CD4-positive, alpha-beta memory T cell (primary cell): ENCODE measurements at regions not wholly inside any gene's neighbourhood (a gene's known extent, or its start where the extent isn't known, plus 50 kb on each side); places are given as distances from the start of the nearest gene placed in this dataset.

Experiments used
- CTCF ChIA-PET: fragments of 350-600 bp; sonication (Branson Sonifier 250); formaldehyde crosslinking; loops from one replicate; lab custom pipeline; 2021; ENCODE audit warnings: inconsistent platforms; ENCODE audit not compliant: partially characterized antibody; lab: Charles Lee
- POLR2A ChIA-PET: fragments of 350-600 bp; sonication (Branson Sonifier 250); formaldehyde crosslinking; loops from one replicate; lab custom pipeline; 2021; ENCODE audit not compliant: partially characterized antibody; lab: Charles Lee
- DNase-seq, 5 donors: peaks; one replicate each; pipeline versions ENCODE4 v3.0.0 to v3.0.0-alpha.2; 2020 to 2022; ENCODE audit warnings: mixed read lengths in 1 of 5
- H3K27ac ChIP-seq: one replicate; pipeline ENCODE4 v1.7.0; 2013; ENCODE audit warnings: low read depth, low read length
- H3K27me3 ChIP-seq: 2 replicates; pipeline ENCODE4 v1.7.0; 2013; ENCODE audit warnings: mild to moderate bottlenecking, low read length, moderate library complexity; ENCODE audit not compliant: insufficient read depth
- H3K36me3 ChIP-seq: 2 replicates; pipeline ENCODE4 v1.7.0; 2013; ENCODE audit warnings: mild to moderate bottlenecking, low read length, moderate library complexity; ENCODE audit not compliant: insufficient read depth
- H3K4me1 ChIP-seq: 2 replicates; pipeline ENCODE4 v1.7.0; 2013; ENCODE audit warnings: mild to moderate bottlenecking, low read length, moderate library complexity; ENCODE audit not compliant: insufficient read depth
- H3K4me3 ChIP-seq, 2 donors: one replicate each; pipeline ENCODE4 v1.7.0; 2013; ENCODE audit warnings: low read length in 2 of 2, mild to moderate bottlenecking in 1 of 2
- H3K9me3 ChIP-seq, 2 donors: one replicate each; pipeline ENCODE4 v1.7.0; 2013; ENCODE audit warnings: low read length in 2 of 2, control low read depth in 1 of 2; ENCODE audit not compliant: control insufficient read depth in 1 of 2
- H3K27ac Mint-ChIP-seq, 7 donors: one replicate each; pipeline ENCODE4 v1.8.0; 2020 to 2021; ENCODE audit warnings: mixed read lengths in 7 of 7, mild to moderate bottlenecking in 6 of 7, inconsistent platforms in 3 of 7, moderate library complexity in 3 of 7
- H3K27me3 Mint-ChIP-seq, 2 donors: one replicate each; pipeline ENCODE4 v1.8.0; 2020 to 2021; ENCODE audit warnings: mixed read lengths in 2 of 2
- H3K36me3 Mint-ChIP-seq, 2 donors: one replicate each; pipeline ENCODE4 v1.8.0; 2020 to 2021; ENCODE audit warnings: mixed read lengths in 2 of 2, inconsistent platforms in 1 of 2, mild to moderate bottlenecking in 1 of 2
- H3K4me1 Mint-ChIP-seq, 4 donors: one replicate each; pipeline ENCODE4 v1.8.0; 2020 to 2021; ENCODE audit warnings: mixed read lengths in 4 of 4, mild to moderate bottlenecking in 1 of 4
- H3K4me3 Mint-ChIP-seq, 8 donors: one replicate each; pipeline ENCODE4 v1.8.0; 2020 to 2021; ENCODE audit warnings: mixed read lengths in 8 of 8, mild to moderate bottlenecking in 7 of 8, moderate library complexity in 6 of 8, inconsistent platforms in 3 of 8
- H3K9me3 Mint-ChIP-seq, 8 donors: one replicate each; pipeline ENCODE4 v1.8.0; 2020 to 2021; ENCODE audit warnings: mixed read lengths in 8 of 8, mild to moderate bottlenecking in 5 of 8, inconsistent platforms in 3 of 8, moderate library complexity in 1 of 8
- intact Hi-C: fragments of 100-400 bp; cut with micrococcal nuclease; formaldehyde crosslinking; loops from one replicate; pipeline ENCODE4 v1.15.1; 2023

GRCh38 chr21:20511216-20511880 is 486.9 kb upstream of the NCAM2 start:
- Mint-ChIP-seq H3K4me1 (peaks cover 0 to 7% (median 0%) of the 10 kb centered on the region in 4 donors), H3K9me3 (peaks cover 0 to 24% (median 8%) of the 10 kb centered on the region in 8 donors), H3K4me3 (no peak overlapping the region), H3K27ac (no peak overlapping the region), H3K36me3 (no peaks in the 10 kb centered on the region), H3K27me3 (no peaks in the 10 kb centered on the region)
- intact Hi-C loops: no loop called here
- no peaks in the 10 kb centered on the region for H3K36me3 ChIP-seq
- ChIA-PET CTCF (no interaction called here), POLR2A (no interaction called here)
- peaks cover 0 to 2% of the 10 kb centered on the region in 2 donors for H3K9me3 ChIP-seq
- no peaks in the 10 kb centered on the region for H3K4me1 ChIP-seq
- H3K4me3 ChIP-seq: no peak overlapping the region
- no peaks in the 10 kb centered on the region for H3K27me3 ChIP-seq
- no peak for DNase-seq
- H3K27ac ChIP-seq: no peak overlapping the region

- Mint-ChIP-seq H3K9me3 (peaks cover 0 to 12% (median 3%) of the 10 kb centered on the region in 8 donors), H3K36me3 (no peaks in the 10 kb centered on the region), H3K27ac (no peak overlapping the region), H3K27me3 (no peaks in the 10 kb centered on the region), H3K4me1 (no peaks in the 10 kb centered on the region), H3K4me3 (no peak overlapping the region)
- Histone ChIP-seq H3K36me3 (no peaks in the 10 kb centered on the region), H3K4me1 (no peaks in the 10 kb centered on the region), H3K4me3 (no peak overlapping the region), H3K27ac (no peak overlapping the region), H3K9me3 (no peaks in the 10 kb centered on the region), H3K27me3 (no peaks in the 10 kb centered on the region)
- no peak for DNase-seq
- POLR2A ChIA-PET: no interaction called here
- intact Hi-C loops: no loop called here
- CTCF ChIA-PET: no interaction called here
Observed at GRCh38 chr21:20515446-20515845, 482.8 kb upstream of the NCAM2 start.

- no peaks in the 10 kb centered on the region for H3K36me3 ChIP-seq
- no peaks in the 10 kb centered on the region for H3K4me1 ChIP-seq
- Mint-ChIP-seq H3K27me3 (no peaks in the 10 kb centered on the region), H3K4me1 (no peaks in the 10 kb centered on the region), H3K4me3 (no peak overlapping the region), H3K27ac (no peak overlapping the region), H3K36me3 (no peaks in the 10 kb centered on the region), H3K9me3 (peaks cover 0 to 10% (median 3%) of the 10 kb centered on the region in 8 donors)
- H3K9me3 ChIP-seq: no peaks in the 10 kb centered on the region
- no peak overlapping the region for H3K27ac ChIP-seq
- H3K27me3 ChIP-seq: no peaks in the 10 kb centered on the region
- CTCF ChIA-PET: no interaction called here
- POLR2A ChIA-PET: no interaction called here
- intact Hi-C loops: no loop called here
- no peak for DNase-seq
- H3K4me3 ChIP-seq: no peak overlapping the region
Observed at GRCh38 chr21:20519076-20519475, 479.1 kb upstream of the NCAM2 start.

GRCh38 chr21:20522611-20523010 is 475.6 kb upstream of the NCAM2 start:
- Mint-ChIP-seq H3K4me1 (no peaks in the 10 kb centered on the region), H3K4me3 (no peak overlapping the region), H3K27me3 (no peaks in the 10 kb centered on the region), H3K9me3 (peaks cover 0 to 11% (median 3%) of the 10 kb centered on the region in 8 donors), H3K27ac (no peak overlapping the region), H3K36me3 (no peaks in the 10 kb centered on the region)
- Histone ChIP-seq H3K4me3 (no peak overlapping the region), H3K9me3 (no peaks in the 10 kb centered on the region), H3K36me3 (no peaks in the 10 kb centered on the region), H3K27ac (no peak overlapping the region), H3K27me3 (no peaks in the 10 kb centered on the region), H3K4me1 (no peaks in the 10 kb centered on the region)
- intact Hi-C loops: no loop called here
- ChIA-PET POLR2A (no interaction called here), CTCF (no interaction called here)
- DNase-seq: no peak

GRCh38 chr21:20523191-20523590 is 475.0 kb upstream of the NCAM2 start:
- no peak for DNase-seq
- no peaks in the 10 kb centered on the region for H3K36me3 ChIP-seq
- ChIA-PET POLR2A (no interaction called here), CTCF (no interaction called here)
- H3K9me3 Mint-ChIP-seq: peaks cover 0 to 11% (median 3%) of the 10 kb centered on the region in 8 donors
- H3K36me3 Mint-ChIP-seq: no peaks in the 10 kb centered on the region
- no peaks in the 10 kb centered on the region for H3K27me3 ChIP-seq
- intact Hi-C loops: no loop called here
- H3K4me1 Mint-ChIP-seq: no peaks in the 10 kb centered on the region
- H3K27ac ChIP-seq: no peak overlapping the region
- no peak overlapping the region for H3K27ac Mint-ChIP-seq
- H3K4me3 ChIP-seq: no peak overlapping the region
- no peaks in the 10 kb centered on the region for H3K9me3 ChIP-seq
- no peaks in the 10 kb centered on the region for H3K27me3 Mint-ChIP-seq
- no peaks in the 10 kb centered on the region for H3K4me1 ChIP-seq
- H3K4me3 Mint-ChIP-seq: no peak overlapping the region

- Mint-ChIP-seq H3K27ac (no peak overlapping the region), H3K4me3 (no peak overlapping the region), H3K4me1 (no peaks in the 10 kb centered on the region), H3K36me3 (no peaks in the 10 kb centered on the region), H3K9me3 (peaks cover 0 to 16% (median 5%) of the 10 kb centered on the region in 8 donors), H3K27me3 (no peaks in the 10 kb centered on the region)
- no peak overlapping the region for H3K27ac ChIP-seq
- CTCF ChIA-PET: no interaction called here
- POLR2A ChIA-PET: no interaction called here
- no peaks in the 10 kb centered on the region for H3K9me3 ChIP-seq
- intact Hi-C loops: no loop called here
- H3K4me1 ChIP-seq: no peaks in the 10 kb centered on the region
- DNase-seq: no peak
- H3K27me3 ChIP-seq: no peaks in the 10 kb centered on the region
- H3K36me3 ChIP-seq: no peaks in the 10 kb centered on the region
- H3K4me3 ChIP-seq: no peak overlapping the region
Observed at GRCh38 chr21:20527731-20528460, 470.3 kb upstream of the NCAM2 start.

GRCh38 chr21:20537130-20537529 is 461.1 kb upstream of the NCAM2 start:
- Histone ChIP-seq H3K9me3 (no peaks in the 10 kb centered on the region), H3K27ac (no peak overlapping the region), H3K27me3 (no peaks in the 10 kb centered on the region), H3K4me1 (no peaks in the 10 kb centered on the region), H3K4me3 (no peak overlapping the region), H3K36me3 (no peaks in the 10 kb centered on the region)
- ChIA-PET POLR2A (no interaction called here), CTCF (no interaction called here)
- intact Hi-C loops: no loop called here
- H3K27me3 Mint-ChIP-seq: no peaks in the 10 kb centered on the region
- no peak for DNase-seq
- no peaks in the 10 kb centered on the region for H3K4me1 Mint-ChIP-seq
- no peaks in the 10 kb centered on the region for H3K36me3 Mint-ChIP-seq
- H3K27ac Mint-ChIP-seq: no peak overlapping the region
- H3K9me3 Mint-ChIP-seq: peaks cover 0 to 14% (median 3%) of the 10 kb centered on the region in 8 donors
- no peak overlapping the region for H3K4me3 Mint-ChIP-seq
